Transverse colon (tissue), 4 donors: ENCODE measurements at regions not wholly inside any gene's neighbourhood (a gene's known extent, or its start where the extent isn't known, plus 50 kb on each side); places are given as distances from the start of the nearest gene placed in this dataset.

Experiments used
- CTCF ChIP-seq, 5 experiments: fragments of 200-600 bp in 3 of 5; fragments of 450-650 bp in 2 of 5; sonication (generic) in 3 of 5; IDR thresholded peaks; 1 replicate in 2 of 5; 2 replicates in 3 of 5; pipeline ENCODE4 v1.5.1; 2016 to 2017; ENCODE audit warnings: antibody characterized with exemption in 5 of 5, inconsistent platforms in 3 of 5, mild to moderate bottlenecking in 2 of 5, moderate library complexity in 1 of 5
- EP300 ChIP-seq: sonication (generic); formaldehyde crosslinking; IDR thresholded peaks from one replicate; pipeline ENCODE4 v1.6.1; 2017; ENCODE audit warnings: antibody characterized with exemption, low read depth
- POLR2A ChIP-seq: fragments of 450-650 bp; IDR thresholded peaks from one replicate; pipeline ENCODE4 v1.6.1; 2016; ENCODE audit warnings: antibody characterized with exemption, mild to moderate bottlenecking, moderate library complexity
- POLR2AphosphoS5 ChIP-seq, 3 donors: sonication (generic); formaldehyde crosslinking; IDR thresholded peaks; one replicate each; pipeline ENCODE4 v1.6.1; 2016; ENCODE audit warnings: antibody characterized with exemption in 3 of 3

- TF ChIP-seq CTCF (IDR thresholded peaks at IDR 0.05) (no peak), POLR2AphosphoS5 (IDR thresholded peaks at IDR 0.05) (no peak), POLR2A (no peak), EP300 (no peak)
Observed at GRCh38 chr1:192943522-192943921, 115.6 kb downstream of the UCHL5 start.
